HK-2 (cell line): ENCODE measurements at regions not wholly inside any gene's neighbourhood (a gene's known extent, or its start where the extent isn't known, plus 50 kb on each side); places are given as distances from the start of the nearest gene placed in this dataset.

Experiments used
- DNase-seq: peaks from one replicate; pipeline ENCODE4 v3.0.0-alpha.2; 2018; ENCODE audit not compliant: unreplicated experiment

DNA sequence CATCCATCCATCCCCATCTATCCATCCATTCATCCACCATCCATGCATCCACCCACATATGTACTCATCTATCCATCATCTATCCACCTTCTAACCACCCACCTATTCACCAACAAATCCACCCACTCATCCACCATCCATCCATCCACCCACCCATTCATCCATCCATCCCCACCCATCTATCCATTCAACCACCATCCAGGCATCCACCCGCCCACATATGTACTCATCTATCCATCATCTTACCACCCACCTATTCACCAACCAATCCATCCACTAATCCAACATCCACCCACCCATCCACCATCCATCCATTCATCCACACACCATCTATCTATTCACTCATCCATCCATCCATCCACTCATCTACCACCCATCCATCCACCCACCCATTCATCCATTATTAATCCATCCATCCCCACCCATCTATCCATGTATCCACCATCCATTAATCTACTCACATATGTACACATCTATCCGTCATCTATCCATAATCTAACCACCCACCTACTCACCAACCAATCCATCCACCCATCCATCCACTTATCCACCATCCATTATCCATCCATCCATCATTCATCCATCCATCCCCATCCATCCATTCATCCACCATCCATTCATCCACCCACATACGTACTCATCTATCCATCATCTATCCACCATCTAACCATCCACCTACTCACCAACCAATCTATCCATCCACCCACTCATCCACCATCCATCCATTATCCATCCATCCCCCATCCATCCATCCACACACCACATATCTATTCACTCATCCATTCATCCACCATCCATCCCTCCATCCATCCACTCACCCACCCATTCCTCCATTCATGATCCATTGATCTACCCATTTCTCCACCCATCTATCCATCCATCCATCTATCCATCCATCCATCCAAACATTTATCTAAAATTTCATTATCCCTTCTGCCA is 940.0 kb downstream of the BRD1 start:
- DNase-seq: no peak

DNA sequence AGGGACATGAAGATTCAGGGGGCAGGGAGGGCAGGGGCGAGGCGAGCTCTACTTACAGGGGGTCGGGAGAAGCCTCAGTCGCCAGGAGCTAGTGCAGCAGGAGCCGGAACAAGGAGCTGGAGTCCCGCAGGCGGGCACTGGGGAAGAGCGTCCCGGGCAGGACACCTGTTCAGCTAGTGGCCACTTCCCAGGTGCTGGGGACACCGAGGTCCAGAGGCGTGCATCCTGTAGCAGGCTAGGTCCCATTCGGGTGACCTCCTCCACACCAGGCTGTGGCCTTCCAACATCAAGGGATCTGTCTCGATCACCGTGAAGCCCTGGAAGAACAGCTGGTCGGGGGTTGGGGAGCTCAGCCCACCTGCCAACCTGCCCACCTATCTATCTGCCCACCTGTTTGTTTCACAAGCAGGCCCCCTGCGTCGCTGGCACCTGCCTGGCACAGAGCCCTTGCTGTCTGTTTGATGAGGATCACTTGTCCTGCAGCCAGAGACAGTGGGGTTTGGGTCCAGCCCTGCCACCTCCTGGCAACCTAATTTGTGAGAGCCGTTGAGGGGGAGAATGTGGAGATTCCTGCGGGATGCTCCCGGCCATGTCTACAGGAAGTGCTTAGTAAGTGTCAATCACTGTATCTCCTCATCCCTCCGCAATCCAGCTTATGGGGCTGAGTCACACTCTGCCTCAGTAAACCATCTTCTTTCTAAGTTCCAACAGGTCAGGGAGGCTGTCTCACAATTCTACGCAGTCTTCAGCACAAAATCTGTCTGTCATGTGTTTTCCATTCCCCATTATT is 940.9 kb downstream of the BRD1 start:
- no peak for DNase-seq

GRCh38 chr22:48885919-48886305 is 941.8 kb downstream of the BRD1 start:
- DNase-seq: no peak

DNA sequence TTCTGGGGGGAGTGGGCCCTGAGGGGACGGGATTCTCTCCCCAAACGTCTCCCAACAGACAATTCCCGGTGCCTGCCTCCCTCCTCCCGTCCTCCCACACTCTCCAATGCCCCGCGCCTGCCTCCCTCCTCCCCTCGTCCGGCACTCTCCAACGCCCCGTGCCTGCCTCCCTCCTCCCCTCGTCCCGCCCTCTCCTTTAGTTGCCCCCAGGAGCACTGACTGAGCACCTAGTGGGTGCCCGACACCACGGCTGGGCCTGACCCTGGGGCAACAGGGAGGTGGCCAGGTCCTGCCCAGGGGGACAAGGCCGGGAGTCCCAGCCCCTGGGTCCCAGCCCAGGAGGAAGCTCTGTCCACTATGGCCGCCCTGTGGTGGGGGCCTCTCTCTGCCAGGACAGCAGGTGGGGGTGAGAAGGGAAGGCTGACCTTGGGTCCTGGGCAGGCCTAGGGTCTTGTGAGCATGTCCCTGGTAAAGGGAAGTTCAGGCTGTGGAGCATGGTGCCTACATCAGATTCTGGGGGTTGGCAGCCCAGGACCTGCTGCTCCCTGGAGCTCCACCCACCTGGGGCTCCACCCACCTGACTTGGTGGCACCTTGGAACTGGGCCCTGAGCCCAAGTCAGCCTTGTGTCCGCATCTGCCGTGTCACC is 942.3 kb downstream of the BRD1 start:
- no peak for DNase-seq

GRCh38 chr22:48884786-48885185 is 942.9 kb downstream of the BRD1 start:
- no peak for DNase-seq

DNA sequence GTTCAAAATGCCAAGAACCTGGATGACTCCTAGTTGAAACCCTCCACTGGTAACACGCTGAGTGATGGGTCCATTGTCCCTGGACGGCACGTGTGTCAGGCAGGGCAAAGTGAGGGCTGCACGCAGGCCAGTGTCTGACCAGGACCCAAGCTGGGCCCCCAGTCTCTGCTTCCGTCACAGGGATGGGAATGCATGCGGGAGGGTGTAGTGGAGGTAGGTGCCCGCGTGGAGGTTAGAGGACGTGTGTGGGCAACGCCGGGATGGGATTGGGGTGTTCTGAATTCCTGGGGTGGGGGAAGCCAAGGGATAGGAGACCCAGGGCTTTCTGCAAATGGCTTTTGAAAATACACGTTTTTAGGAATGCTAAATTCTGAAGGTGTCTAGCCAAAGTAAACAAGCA is 943.3 kb downstream of the BRD1 start:
- DNase-seq: no peak

- no peak for DNase-seq
Observed at GRCh38 chr22:48883211-48883960, 944.3 kb downstream of the BRD1 start.

GRCh38 chr22:48882636-48883200 is 945.0 kb downstream of the BRD1 start:
- DNase-seq: no peak

GRCh38 chr22:48881326-48881980 is 946.2 kb downstream of the BRD1 start:
- no peak for DNase-seq

DNA sequence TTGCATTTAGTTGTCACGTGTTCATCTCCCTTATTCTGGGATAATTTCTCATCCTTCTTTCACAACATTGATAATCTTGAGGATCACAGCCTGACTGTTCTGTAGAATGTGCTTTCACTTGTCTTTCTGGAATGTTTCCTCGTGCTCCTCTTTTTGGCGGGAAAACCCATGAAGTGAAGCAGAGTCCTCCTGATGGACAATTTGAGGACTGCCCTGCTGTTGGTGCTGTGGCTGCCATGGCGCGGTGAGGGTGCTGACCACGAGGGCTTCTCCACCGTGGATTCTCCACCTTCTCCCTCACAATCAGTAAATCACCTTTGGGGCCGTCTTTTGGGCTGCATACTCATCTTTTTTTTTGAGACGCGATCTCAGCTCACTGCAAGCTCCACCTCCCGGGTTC is 946.9 kb downstream of the BRD1 start:
- DNase-seq: no peak

- DNase-seq: no peak
Observed at GRCh38 chr22:48876951-48877350, 950.7 kb downstream of the BRD1 start.

- no peak for DNase-seq
Observed at GRCh38 chr22:48874956-48875355, 952.7 kb downstream of the BRD1 start.

GRCh38 chr22:48873191-48873520 is 954.5 kb downstream of the BRD1 start:
- DNase-seq: no peak

DNA sequence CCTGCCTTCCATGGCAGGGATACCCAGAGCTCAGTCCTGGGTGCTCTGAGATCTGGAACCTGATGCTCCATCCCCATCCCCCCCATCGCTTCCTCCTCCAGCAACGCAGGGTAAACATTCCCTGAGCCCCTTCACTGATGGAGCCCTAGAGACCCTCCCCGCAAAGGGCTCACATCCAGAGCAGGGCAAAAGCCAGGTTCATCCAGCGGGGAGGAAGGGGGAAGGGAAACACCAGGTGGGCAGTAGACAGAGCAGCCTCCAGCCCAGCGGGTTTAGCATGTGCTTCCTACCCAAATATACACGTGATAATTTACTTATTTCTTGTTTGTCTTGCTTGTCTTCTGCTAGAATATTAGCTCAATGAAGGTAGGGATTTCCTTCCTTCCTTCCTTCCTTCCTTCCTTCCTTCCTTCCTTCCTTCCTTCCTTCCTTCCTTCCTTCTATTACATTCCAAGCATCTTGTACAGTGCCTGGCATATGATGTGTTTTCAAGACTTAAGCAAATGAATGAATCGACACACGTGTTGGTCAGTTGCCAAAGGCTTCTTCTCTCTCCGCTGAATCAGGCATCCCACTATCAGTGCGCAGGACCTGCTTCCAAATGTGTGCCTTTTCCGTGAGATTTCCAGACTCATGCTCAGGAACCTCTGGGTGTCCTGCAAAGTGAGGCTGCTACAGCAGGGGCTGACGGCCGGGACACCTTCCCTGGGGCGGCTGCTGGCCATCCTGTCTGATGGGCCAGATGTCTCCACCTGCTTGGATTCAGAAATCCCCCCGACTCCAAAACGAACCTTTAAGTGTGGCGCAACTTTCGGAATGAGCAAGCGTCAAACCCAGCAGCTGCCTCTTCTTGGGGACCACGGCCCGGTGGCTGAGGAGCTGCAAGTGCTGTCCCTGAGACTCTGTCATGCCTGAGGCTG is 955.1 kb downstream of the BRD1 start:
- no peak for DNase-seq

DNA sequence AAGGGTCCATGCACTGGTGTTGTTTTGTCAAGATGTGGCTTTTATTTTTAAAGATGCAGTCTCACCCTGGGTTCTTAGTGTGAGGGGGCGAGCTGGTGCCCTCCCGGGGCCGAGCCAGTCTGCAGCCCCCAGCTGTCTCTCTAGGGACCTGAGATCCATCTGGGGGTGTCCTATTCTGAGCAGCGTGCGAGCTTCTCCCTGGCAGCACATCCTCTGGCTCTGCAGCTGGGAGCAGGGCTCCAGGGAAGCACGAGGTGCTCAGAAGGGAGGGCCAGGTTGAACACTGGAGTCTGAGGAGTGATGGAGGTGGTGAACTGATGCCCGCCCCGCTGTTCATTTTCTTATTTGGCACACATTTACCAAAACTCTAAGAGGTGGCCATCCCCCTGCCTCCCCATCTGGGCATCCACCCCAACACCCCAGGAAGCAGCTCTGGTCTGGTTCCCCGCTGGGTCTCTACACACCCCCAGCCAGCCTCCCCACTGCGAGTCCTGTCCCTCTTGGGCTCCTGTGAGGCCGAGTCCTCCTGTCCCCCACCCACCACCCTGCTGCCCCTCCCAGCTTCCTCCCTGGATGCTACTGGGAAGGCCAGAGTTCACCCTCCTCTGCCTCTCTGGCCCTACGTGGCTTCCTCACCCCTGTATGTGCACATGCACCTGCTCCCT is 956.4 kb downstream of the BRD1 start:
- DNase-seq: no peak

DNA sequence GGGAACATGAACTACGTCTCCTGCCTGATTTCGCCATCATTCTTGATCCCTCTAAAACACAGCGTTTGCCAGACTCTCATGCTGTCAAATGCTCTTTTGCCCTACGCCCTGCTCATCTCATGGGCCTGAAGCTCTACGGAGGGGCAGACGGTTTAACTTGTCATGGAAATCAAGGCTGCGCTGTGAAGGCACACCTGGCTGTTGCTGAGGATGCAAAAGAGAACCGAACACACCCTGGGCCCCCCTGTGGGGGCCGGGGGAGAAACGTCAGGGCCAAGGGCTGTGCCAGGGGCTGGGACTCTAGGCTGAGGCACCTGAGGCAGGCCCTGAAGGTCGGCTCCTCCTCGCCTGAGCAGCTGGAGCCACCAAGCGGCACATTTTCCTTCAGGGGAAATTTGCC is 957.2 kb downstream of the BRD1 start:
- DNase-seq: no peak

- DNase-seq: no peak
Observed at GRCh38 chr22:48869788-48870187, 957.9 kb downstream of the BRD1 start.

DNA sequence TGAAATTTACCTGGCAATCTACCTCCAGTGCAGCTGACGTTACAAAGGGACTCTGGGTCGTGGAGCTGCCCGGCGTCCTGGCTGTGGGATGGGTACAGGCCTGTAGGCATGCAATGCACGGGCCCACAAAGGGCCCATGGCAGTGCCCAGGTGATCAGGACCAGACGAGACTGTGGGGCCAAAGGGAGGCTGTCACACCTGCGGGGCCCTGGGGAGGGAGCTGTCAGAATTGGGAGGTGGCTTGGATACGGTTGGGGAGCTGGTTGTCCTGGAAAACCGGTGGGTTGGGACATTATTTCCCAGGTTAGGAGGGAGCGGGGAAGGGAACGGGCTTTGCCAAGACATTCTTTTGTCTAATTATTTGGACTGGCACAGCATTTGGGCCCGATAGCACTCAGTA is 958.5 kb downstream of the BRD1 start:
- DNase-seq: no peak

DNA sequence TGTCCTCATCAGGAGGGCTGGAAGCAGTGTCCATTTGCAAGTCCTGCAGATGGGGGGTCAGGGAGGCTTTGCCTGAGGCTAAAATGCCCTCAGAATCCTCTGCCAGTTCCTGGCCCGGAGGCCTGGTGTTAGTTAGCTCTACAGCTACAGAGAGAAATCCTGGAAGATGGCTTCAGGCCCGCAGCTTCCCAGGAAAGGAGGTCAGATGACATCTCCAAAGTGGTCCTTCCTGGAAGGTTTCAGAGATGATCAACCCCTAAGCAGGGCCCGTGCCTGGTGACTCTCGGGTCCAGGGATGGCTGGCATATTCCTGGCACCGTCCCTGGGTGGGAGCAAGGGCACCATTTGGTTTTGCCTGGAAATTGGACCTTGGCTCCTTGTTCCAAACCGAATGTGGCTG is 959.1 kb downstream of the BRD1 start:
- no peak for DNase-seq
